ENCODE measurements at regions not wholly inside any gene's neighbourhood (a gene's known extent, or its start where the extent isn't known, plus 50 kb on each side); places are given as distances from the start of the nearest gene placed in this dataset.
A peak's percentile ranks its signal among the peaks of the same experiment; 100 is the strongest.

DNA sequence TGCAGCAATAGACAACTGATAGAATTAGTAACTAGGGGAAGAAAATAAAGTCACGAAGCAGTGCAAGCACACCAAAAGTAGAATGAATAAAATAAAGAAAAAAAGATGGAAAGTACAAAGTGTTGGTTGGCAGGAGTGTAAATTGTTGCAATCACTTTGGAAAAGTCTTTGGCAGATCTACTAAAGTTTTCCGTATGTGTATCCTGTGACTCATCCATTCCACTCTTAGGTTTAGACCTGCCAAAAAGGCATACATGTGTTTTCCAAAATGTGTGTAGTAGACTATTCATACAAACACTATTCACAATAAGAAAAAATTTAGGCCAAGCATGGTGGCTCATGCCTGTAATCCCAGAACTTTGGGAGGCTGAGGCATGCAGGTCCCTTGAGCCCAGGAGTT, 282.1 kb upstream of the FSIP2 start:
- Mint-ChIP-seq H3K27ac (ENCODE audit: unreplicated experiment) (no peak overlapping the region), H3K4me1 (ENCODE audit: low read depth, unreplicated experiment) (no peaks in the 10 kb centered on the region), H3K27me3 (ENCODE audit: unreplicated experiment) (no peaks in the 10 kb centered on the region), H3K4me3 (ENCODE audit: low read depth, unreplicated experiment) (no peak overlapping the region), H3K9me3 (ENCODE audit: low read depth, unreplicated experiment) (peaks cover 7% of the 10 kb centered on the region), H3K36me3 (ENCODE audit: insufficient read depth, unreplicated experiment) (no peaks in the 10 kb centered on the region)
- CTCF ChIA-PET, result no interaction called here
- BruUV-seq (replicated peaks), result no TSS peak
- DNase-seq, result no peak
- TF ChIP-seq, protein P1, sequence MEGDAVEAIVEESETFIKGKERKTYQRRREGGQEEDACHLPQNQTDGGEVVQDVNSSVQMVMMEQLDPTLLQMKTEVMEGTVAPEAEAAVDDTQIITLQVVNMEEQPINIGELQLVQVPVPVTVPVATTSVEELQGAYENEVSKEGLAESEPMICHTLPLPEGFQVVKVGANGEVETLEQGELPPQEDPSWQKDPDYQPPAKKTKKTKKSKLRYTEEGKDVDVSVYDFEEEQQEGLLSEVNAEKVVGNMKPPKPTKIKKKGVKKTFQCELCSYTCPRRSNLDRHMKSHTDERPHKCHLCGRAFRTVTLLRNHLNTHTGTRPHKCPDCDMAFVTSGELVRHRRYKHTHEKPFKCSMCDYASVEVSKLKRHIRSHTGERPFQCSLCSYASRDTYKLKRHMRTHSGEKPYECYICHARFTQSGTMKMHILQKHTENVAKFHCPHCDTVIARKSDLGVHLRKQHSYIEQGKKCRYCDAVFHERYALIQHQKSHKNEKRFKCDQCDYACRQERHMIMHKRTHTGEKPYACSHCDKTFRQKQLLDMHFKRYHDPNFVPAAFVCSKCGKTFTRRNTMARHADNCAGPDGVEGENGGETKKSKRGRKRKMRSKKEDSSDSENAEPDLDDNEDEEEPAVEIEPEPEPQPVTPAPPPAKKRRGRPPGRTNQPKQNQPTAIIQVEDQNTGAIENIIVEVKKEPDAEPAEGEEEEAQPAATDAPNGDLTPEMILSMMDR (IDR thresholded peaks at IDR 0.05; ENCODE audit: unreplicated experiment), result no peak
- intact Hi-C loops (cut with micrococcal nuclease; ENCODE audit: unreplicated experiment), result no loop called here

DNA sequence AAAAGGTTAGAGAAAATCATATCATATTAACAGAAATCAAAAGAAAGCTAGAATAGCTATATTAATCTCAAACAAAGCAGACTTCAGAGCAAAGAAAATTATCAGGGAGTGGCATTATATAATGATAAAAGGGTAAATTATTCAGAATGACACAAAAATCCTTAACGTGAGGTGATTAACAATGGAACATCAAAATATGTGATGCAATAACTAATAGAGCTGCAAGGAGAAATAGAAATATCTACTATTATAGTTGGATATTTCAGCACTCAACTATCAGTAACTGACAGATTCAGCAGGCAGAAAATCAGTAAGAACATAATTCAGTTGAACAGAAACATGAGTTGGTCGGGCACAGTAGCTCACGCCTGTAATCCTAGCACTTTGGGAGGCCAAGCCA, 275.1 kb upstream of the FSIP2 start:
- TF ChIP-seq, protein P1 (IDR thresholded peaks at IDR 0.05; ENCODE audit: unreplicated experiment), result no peak
- no peaks in the 10 kb centered on the region for H3K27me3 Mint-ChIP-seq (ENCODE audit: unreplicated experiment)
- intact Hi-C loops (cut with micrococcal nuclease; ENCODE audit: unreplicated experiment), result no loop called here
- CTCF ChIA-PET, result no interaction called here
- peak overlapping the region; percentile 35 for H3K27ac Mint-ChIP-seq (ENCODE audit: unreplicated experiment)
- no peaks in the 10 kb centered on the region for H3K4me1 Mint-ChIP-seq (ENCODE audit: low read depth, unreplicated experiment)
- H3K4me3 Mint-ChIP-seq (ENCODE audit: low read depth, unreplicated experiment), result no peak overlapping the region
- peaks cover 4% of the 10 kb centered on the region for H3K9me3 Mint-ChIP-seq (ENCODE audit: low read depth, unreplicated experiment)
- BruUV-seq (replicated peaks), result no TSS peak
- DNase-seq, result no peak
- H3K36me3 Mint-ChIP-seq (ENCODE audit: insufficient read depth, unreplicated experiment), result no peaks in the 10 kb centered on the region

DNA sequence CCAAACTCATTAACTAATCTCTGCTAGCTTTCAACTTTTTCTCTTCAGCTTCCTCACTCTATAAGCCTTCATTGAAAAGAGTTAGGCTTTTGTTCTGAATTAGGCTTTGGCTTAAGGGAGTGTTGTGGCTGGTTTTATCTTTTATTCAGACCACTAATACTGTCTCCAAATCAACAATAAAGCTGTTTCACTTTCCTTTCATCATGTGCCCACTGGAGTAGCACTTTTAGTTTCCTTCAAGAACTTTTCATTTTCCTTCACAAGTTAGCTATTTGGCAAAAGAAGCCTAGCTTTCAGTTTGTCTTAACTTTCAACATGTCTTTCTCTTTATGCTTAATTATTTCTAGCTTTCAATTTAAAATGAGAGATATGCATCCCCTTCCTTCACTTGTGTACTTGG, 271.7 kb upstream of the FSIP2 start:
- no TSS peak for BruUV-seq (replicated peaks)

DNA sequence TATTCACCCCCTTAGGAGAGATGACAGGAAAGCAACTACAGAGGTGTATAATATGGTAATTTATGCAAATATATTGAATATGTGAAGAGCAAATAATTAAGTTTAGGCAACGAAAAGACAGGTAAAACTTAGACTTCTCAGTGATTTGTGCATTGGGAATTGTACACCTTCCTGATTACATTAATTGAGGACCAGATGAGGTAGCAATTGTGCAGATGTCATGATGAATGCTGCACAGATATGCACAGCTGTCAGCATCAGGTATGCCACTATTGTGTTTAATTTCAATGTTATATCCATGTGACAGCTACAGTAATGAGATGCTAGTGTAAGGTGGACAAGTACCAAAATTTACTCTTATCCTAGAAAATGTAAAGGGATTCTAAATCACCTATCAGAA, 267.2 kb upstream of the FSIP2 start:
- no TSS peak for BruUV-seq (replicated peaks)
- TF ChIP-seq, protein P1 (IDR thresholded peaks at IDR 0.05; ENCODE audit: unreplicated experiment), result no peak

More for the DNA sequence above, 271.7 kb upstream of the FSIP2 start:
- Mint-ChIP-seq H3K27ac (ENCODE audit: unreplicated experiment) (no peak overlapping the region), H3K27me3 (ENCODE audit: unreplicated experiment) (no peaks in the 10 kb centered on the region), H3K9me3 (ENCODE audit: low read depth, unreplicated experiment) (peaks cover 6% of the 10 kb centered on the region), H3K36me3 (ENCODE audit: insufficient read depth, unreplicated experiment) (no peaks in the 10 kb centered on the region), H3K4me3 (ENCODE audit: low read depth, unreplicated experiment) (no peak overlapping the region), H3K4me1 (ENCODE audit: low read depth, unreplicated experiment) (no peaks in the 10 kb centered on the region)
- DNase-seq, result no peak
- intact Hi-C loops (cut with micrococcal nuclease; ENCODE audit: unreplicated experiment), result no loop called here
- TF ChIP-seq, protein P1 (IDR thresholded peaks at IDR 0.05; ENCODE audit: unreplicated experiment), result no peak
- CTCF ChIA-PET, result no interaction called here

DNA sequence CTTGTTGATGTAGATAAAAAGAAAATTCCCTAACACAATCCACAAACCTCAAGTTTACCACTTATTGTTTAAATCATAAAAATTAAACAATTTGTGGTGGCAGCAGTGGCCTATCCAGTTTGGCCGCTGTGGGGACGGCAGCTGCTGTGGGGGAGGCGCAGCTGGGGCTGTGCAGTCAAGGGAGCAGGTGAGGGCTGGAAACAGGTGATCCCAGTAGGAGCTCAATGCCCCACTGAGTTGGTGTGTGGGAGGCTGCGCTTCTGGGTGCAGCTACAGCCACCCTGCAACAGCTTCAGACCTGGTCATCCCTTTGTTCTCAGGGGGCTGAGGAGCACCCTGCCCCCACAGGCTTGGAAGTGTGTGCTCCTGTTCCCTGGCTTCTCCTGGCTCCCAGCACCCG, 266.0 kb upstream of the FSIP2 start:
- DNase-seq, result no peak
- Mint-ChIP-seq H3K27me3 (ENCODE audit: unreplicated experiment) (no peaks in the 10 kb centered on the region), H3K9me3 (ENCODE audit: low read depth, unreplicated experiment) (peaks cover 2% of the 10 kb centered on the region), H3K4me1 (ENCODE audit: low read depth, unreplicated experiment) (no peaks in the 10 kb centered on the region), H3K4me3 (ENCODE audit: low read depth, unreplicated experiment) (no peak overlapping the region), H3K36me3 (ENCODE audit: insufficient read depth, unreplicated experiment) (peaks cover 3% of the 10 kb centered on the region), H3K27ac (ENCODE audit: unreplicated experiment) (no peak overlapping the region)
- intact Hi-C loops (cut with micrococcal nuclease; ENCODE audit: unreplicated experiment), result no loop called here
- BruUV-seq (replicated peaks), result no TSS peak
- CTCF ChIA-PET, result no interaction called here
- TF ChIP-seq, protein P1 (IDR thresholded peaks at IDR 0.05; ENCODE audit: unreplicated experiment), result no peak

More for the DNA sequence above, 267.2 kb upstream of the FSIP2 start:
- peaks cover 3% of the 10 kb centered on the region for H3K36me3 Mint-ChIP-seq (ENCODE audit: insufficient read depth, unreplicated experiment)
- no peak for DNase-seq
- no peaks in the 10 kb centered on the region for H3K27me3 Mint-ChIP-seq (ENCODE audit: unreplicated experiment)
- H3K4me3 Mint-ChIP-seq (ENCODE audit: low read depth, unreplicated experiment), result no peak overlapping the region
- H3K27ac Mint-ChIP-seq (ENCODE audit: unreplicated experiment), result no peak overlapping the region
- H3K4me1 Mint-ChIP-seq (ENCODE audit: low read depth, unreplicated experiment), result no peaks in the 10 kb centered on the region
- CTCF ChIA-PET, result no interaction called here
- H3K9me3 Mint-ChIP-seq (ENCODE audit: low read depth, unreplicated experiment), result peaks cover 2% of the 10 kb centered on the region
- intact Hi-C loops (cut with micrococcal nuclease; ENCODE audit: unreplicated experiment), result no loop called here
